Urothelium cell line (cell line): ENCODE measurements at regions not wholly inside any gene's neighbourhood (a gene's known extent, or its start where the extent isn't known, plus 50 kb on each side); places are given as distances from the start of the nearest gene placed in this dataset.
"Not testable (repeated sequence)": the region's sequence is repeated elsewhere in the genome, so short reads cannot be mapped to it uniquely, and the experiment has no call there.

Experiments used
- DNase-seq: peaks from one replicate; pipeline ENCODE4 v3.0.0; 2011; ENCODE audit warnings: low spot score, mixed read lengths
- FAIRE-seq: peaks from 2 replicates; lab custom pipeline; 2011; peaks lifted over from hg19 to GRCh38; lab: Jason Lieb, UNC

DNA sequence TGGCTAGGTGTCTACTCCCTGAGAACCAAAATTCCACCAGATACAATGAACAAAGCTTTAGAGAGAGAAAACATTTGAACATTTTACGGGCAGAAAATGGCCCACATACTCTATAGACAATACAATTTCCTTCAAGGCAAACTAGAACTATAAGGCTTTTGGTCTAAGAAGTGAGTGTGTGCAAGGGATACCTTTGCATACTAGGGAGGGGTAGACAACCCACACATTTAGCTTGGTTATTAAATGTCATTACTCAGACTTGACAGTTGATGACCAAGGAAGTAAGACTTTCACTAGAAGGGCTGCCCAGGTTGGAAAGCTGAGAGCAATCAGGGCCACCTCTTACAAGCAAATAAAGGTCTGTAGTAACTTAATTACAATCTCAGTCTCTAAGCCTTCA lies 64.0 kb upstream of the PLEKHM1 start:
- not testable (repeated sequence) for DNase-seq, FAIRE-seq

DNA sequence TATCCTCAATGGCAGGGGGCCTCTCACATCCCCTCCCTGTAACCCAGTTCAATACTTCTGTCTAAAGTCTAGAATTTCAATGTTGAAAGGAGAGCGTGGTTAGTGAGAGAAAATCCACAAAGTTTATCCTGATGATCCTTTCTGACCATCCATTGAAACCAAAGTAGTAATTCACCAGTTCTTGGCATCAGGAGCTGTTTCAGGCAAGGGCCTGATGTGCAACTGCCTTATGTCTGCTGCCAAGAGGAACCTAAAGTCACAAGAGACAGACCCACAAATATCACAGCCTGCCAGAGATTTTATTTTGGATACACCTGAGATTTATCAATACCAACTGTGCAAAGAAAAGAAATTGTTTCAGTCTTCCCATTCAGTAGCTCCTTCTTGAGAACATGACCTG lies 68.3 kb upstream of the PLEKHM1 start:
- FAIRE-seq, DNase-seq: not testable (repeated sequence)

DNA sequence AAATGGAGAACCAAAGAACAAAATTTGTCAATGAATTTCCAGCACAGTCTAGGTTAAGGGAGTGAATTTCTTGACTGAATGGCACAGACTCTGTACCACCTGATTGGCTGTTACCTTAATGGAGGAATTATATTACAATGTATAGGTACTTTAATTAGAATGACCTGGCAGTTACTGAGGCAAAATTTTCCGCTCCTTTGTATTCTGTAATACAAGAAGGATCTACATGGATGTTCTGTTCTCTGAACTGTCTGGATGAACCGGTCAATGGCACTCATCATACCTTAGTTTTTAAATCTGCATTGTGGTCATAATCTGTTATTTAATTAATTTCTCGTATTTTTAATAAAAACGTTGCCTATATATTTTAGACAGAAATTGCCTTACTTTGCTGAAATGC lies 72.3 kb upstream of the PLEKHM1 start:
- not testable (repeated sequence) for FAIRE-seq, DNase-seq

DNA sequence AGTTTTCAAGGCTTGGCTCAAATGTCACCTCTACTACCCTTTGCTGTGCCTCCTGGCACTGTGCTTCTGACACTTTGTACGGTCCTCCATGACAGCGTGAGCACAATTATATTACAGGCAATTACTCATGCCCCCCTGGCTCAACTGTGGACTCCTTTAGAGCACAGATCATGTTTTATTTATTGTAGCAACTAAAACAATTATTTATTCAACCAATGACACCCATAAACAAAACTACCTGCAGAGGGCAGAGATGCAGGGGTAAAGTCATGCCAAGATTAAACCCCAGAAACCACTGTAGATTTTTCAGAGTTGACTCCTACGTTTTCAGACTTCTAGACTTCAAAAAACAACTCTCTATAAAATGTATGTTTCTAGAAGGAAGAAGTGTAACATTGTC lies 72.8 kb upstream of the PLEKHM1 start:
- not testable (repeated sequence) for DNase-seq, FAIRE-seq

DNA sequence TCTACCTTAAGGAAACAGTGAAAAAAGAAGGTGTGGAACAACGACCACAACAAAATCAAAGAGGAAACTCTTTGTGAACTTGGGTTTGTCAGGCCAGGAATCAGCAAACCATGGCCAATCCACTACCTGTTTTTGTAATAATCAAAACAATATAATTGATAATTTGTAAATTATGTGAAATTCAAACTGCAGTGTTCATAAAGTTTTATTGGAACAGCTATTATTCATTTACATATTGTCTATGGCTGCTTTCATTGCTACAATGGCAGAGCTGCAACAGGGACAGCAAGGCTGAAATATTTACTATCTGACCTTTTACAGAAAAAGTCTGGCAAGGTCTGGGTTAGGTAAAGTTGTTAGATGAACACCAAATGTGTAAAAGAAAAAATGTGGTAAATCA lies 77.8 kb upstream of the PLEKHM1 start:
- not testable (repeated sequence) for FAIRE-seq, DNase-seq

DNA sequence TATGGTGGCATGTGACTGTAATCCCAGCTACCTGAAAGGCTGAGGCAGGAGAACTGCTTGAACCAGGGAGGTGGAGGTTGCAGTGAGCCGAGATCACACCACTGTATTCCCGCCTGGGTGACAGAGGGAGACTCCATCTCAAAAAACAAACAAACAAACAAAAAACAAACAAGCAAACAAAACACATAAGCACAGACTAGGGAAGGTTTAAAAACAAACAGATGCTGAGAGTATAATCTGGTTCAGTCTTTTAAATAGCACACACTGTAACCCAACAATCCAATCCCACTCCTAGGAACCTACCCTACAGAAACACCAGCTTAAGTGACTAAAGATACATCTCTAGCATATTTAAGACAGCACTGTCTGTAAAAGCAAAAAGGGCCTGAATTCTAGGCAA lies 82.8 kb upstream of the PLEKHM1 start:
- DNase-seq, FAIRE-seq: not testable (repeated sequence)

DNA sequence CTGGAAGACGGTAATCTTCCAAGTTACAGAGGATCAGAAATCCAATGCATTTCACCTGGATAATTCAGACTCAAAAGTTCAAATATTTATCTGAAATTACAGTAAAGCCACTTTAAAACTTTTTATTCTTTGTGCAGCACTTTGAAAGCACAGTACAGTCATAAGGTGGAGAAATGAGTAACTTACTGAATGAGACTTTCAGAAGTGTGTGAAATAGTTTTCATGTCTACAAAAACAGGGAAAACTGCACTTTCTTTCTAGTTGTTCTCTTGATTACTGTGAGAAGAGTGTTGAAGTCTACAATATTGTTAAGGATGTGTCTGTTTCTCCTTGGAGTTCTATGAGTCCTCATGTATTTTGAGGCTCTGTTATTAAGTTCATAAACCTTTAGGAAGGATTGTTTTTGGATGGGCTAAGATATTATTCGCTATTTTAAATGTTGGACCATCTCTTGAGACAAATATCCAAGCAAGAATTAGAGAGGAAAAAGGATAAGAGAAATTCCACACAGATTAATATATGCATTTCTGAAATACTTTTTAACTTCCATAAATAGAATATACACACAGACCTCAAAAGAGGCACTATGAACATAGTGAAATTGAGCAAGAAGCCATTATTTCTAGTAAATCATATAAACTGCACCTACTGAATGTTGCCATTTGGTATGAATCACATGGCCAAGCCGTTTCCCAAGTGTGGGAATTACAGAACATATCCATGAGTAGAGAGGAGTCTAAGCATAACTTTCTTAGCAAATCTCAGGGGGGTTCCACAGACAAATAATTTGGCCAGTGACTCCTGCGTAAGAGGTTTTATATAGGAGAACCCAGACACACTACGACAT lies 83.6 kb upstream of the PLEKHM1 start:
- FAIRE-seq, result no peak

DNA sequence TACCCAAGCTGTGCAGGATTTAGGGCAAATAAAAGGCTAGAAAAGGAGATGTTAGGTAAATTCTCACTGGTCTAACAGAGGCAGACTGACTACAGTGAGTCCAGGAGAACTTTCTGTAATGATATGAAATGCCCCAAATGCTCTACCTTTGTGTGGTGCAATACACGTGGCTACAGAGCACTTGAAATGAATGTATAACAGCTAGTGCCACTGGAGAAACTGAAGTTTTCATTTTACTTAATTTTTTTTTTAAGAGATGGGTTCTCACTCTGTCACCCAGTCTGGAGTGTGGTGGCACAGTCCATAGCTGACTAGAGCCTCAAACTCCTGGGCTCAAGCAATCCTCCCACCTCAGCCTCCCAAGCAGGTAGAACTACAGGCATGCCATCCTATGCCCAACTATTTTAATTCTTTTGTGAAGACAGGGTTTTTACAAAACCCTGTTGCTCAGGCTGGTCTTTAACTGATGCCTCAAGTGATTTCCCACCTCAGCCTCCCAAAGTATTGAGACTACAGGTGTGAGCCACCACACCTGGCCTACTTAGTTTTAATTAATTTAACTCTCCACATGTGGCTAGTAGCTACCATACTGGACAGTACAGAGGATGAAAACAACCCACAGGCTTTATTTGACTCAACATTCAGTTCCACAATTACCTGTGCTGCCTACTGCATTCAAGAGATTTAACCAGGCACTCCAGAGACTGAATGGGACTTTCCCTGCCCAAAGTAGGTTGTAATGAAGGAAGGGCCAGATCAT lies 84.8 kb upstream of the PLEKHM1 start:
- DNase-seq (no peak), FAIRE-seq (no peak)

More for the DNA sequence above, 83.6 kb upstream of the PLEKHM1 start:
- DNase-seq, result no peak

DNA sequence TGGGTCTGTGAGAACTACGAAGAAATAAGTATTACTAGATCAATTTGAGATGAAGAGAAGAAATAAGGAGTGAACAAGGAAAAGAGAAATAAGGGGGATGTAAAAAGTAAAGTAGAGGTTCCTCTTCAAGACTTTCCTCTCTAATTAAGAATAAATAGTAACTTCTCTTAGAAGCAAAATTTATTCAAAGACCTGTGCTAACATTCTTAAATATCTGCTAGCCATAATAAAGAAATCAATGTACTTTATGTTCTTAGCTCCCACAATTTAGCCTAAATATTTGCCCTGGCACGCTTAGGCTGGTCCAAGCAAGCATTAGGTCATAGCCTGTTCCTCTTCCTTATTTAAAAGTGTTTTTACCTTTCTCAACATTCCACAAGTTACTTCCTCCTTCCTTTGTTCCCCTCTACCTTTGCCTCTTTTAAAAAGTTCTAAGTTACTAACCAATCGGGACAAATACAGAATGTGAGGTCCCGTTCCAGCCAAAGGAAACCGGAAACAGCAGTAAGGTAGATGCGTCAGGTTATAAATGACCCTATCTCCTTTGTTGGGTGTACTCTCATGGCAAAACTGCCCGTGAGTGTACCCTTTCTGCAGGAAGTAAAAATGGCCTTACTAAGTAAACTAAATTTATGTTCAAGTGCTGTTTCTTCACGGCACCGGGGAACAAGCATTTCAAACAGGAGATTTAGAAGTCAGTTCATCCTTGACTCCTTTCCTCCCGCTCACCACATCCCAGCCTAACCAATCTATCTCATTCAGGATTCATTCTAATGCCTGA lies 86.2 kb upstream of the PLEKHM1 start:
- not testable (repeated sequence) for DNase-seq, FAIRE-seq

DNA sequence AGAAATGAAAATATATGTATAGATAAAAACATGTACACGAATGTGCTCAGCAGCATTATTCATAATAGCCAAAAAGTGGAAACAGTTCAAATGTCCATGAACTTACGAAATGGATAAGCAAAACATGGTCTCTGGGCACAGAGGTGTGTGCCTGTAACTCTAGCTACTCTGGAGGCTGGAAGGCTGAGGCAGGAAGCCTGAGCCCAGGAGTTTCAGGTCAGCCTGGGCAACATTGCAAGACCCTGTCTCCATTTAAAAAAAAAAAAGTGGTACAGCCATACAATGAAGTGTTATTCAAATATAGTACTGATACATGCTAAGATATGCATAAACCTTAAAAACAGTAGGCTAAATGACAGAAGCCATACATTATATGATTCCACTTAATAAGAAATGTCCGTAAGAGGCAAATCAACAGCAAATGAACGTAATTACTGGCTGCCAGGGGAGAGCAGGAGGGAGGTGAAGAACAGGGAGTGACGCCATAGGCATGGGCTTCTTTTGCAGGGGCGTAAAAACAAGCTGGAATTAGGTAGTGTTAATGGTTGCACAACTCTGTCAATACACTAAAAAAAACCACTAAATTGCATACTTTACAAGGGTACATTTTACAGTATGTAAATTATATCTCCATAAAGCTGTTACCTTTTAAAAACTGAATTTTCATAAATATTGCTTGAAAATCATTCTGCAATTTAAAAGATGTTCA lies 87.2 kb upstream of the PLEKHM1 start:
- FAIRE-seq (no peak), DNase-seq (no peak)

DNA sequence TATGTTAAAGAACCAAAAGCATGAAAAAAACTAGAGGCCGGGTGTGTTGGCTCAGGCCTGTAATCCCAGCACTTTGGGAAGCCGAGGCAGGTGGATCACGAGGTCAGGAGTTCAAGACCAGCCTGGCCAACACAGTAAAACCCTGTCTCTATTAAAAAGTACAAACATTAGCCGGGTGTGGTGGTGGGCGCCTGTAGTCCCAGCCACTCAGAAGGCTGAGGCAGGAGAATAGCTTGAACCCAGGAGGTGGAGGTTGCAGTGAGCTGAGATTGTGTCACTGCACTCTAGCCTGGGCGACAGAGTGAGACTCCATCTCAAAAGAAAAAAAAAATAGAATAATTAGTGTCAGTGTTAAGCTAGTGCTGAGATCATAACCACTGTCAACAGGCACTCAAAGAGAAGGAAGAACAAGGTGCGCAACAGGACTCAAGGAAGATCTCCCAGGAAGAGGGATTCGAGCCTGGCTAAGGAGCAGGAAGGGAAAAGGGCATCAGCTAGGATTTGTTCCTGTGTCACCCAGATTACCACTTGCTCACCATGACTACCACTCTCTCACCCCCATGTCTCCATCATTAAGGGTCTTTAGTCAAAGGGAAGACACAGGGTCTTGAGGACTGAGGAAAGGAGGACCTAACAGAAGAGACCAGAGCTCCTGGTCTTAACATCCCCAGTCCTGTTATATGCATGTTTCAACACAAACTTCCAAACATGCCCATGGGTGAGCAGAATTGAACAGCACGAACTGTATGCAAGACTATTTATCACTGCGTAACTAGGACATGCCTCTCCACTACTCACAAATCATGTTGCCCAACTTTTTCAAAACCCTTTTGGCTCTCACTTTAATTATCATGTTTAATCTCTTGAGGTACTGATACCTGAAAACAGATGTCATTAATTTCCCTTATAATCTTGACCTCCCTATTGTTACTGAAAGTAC lies 88.3 kb upstream of the PLEKHM1 start:
- FAIRE-seq, result no peak
- no peak for DNase-seq

DNA sequence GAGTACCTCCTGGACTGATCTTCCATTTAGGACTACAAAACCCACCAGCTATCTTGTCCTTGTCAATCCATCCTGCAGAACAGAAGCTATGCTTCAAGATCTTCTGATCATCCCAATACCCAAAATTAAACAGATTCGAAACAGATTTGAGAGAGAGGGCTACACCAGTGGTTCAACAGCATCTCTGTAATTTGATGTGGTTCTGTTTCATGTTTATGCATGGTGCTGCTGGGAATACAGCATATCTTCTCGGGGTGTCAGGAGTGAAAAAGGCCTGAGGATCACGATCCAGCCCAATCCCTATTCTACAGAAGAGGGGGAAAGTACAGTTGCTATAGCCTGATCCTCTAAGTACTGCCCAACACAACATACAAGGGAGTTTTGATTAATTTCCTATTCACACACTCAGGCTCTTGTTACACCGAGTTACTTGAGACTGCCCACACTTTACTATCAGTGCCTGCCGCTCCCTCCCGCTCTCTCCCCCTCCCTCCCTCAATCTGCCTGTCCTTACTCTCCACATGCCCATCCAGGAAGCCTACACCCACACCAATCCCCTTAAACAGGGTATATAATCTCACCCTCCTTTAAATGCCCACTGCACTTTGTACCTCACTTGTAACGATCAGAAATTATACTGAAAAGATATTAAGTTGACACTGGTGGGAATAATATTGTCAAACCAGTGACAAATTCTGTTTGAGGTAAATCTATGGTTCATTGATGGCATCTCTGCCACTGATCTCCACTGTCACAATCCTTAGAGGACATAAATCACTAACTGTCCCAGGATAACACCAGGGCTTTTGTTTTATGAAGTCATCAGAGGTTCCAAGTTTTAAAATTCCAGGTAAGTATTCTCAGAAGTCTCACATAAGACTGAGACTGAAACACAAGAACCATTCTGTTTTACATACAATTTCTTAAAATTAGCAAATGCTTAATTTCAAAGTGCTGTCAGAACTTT lies 89.3 kb upstream of the PLEKHM1 start:
- DNase-seq (no peak), FAIRE-seq (no peak)

DNA sequence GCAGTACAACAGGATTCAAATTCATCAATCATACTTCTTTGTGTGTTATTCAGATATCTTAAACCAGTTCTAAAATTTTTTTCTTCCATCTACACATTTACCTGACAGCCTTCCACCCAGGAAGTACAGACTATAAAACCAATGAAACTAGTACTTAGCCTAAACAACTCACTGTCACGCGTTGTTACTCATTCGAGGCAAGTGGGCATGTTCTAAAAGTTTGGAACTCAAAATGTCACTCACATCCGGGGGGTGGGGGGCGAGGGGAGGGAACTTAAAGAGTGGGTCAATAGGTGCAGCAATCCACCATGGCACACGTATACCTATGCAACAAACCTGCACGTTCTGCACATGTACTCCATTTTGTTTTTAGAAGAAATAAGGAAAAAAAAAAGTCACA lies 90.4 kb upstream of the PLEKHM1 start:
- DNase-seq (no peak), FAIRE-seq (no peak)

DNA sequence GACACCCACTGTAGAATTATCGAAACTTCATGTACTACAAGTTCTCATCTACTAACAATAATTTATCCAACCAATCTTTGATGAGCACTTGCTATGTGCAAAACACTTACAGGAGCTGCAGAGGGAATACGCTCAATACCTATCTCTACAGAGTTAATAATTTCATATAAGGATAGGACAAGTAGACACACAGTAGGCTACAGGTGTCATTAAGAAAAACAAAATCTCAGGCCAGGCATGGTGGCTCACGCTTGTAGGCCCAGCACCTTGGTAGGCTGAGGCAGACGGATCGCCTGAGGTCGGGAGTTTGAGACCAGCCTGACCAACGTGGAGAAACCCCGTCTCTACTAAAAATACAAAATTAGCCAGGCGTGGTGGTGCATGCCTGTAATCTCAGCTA lies 91.3 kb upstream of the PLEKHM1 start:
- no peak for FAIRE-seq
- DNase-seq, result no peak

DNA sequence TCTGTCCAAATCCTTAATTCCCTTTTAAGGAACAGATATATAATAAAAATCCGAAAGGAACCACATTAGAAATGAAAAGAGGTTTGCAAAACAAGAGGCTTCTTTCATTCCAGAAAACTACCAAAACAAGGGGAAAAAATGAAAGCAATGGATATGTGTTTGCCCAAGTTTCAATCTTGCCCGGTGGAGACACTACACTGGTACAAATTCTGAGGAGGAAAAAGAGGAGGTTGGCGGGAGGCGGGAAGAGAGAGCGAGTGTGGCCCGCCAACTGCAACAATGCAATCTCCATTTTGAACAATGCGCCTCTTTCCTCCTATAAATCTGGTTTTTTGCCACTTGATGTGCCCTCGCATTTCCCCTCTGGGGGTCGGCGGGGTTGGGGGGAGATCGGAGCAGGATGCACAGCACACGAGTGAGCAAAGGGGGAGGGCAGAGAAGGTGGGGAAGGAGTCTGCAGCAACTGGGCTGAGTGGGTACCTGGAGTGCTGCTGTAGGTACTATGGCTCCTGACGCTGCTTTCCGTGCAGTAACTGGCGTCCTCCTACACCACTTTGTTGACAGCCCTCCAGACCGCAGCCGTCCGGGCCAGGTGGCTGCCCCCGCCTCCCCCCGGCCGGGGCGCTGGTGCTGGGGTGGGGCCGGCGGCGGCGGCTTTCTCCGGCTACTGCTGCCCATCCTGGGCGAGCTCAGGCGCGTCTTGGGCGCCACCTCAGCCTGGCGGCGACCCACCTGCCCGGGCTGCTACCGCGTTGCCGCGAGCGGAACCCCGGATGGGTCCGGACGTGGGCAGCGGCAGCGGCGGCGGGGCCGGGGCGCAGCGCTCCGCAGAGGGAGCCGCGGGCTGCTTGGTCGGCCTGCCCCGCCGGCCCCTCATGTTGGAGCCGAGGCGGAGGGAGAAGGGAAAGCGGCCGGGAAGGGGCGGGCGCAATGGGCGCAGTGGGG lies 93.8 kb upstream of the PLEKHM1 start:
- no peak for FAIRE-seq

DNA sequence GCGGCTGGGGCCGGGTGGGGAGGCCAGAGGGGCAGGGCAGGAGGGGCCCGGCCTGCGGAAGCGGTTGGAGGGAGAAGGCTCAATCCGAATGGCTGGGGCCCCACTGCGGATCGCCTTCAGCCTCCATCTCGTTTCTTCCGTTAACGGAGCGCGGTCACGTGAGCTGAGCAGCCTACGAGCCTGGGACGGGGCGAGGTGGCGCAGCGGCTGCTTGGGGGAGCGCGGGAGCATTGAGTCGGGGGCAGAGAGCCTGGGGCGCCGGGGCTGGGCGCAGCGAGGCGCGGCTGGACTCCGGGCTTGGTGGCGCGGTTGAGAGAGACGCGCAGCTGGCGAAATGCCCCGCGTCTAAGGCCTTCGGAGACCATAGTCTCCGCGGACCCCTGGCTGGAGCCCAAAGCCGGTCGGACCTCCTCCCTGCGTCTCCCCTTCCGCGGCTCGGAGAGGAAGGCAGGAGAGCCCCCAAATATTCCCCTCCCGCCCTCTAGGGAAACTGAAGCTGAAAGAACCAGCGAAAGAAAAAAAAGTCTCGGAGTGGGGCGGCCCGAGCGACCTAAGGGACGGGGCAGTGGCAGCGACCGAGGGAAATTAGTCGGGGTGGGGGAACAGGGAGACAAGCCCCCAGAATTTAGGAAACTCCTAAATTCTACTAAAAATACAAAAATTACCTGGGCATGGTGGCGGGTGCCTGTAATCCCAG lies 94.7 kb upstream of the PLEKHM1 start:
- FAIRE-seq, result not testable (repeated sequence)
- DNase-seq, result peak; percentile 67

More for the DNA sequence above, 93.8 kb upstream of the PLEKHM1 start:
- DNase-seq, result peak; percentile 77
